Trophoblast cell (in vitro differentiated cells and primary cell): ENCODE measurements at regions not wholly inside any gene's neighbourhood (a gene's known extent, or its start where the extent isn't known, plus 50 kb on each side); places are given as distances from the start of the nearest gene placed in this dataset.

ENCODE experiments used
- DNase-seq, 2 donors: peaks; one replicate each; pipeline ENCODE4 v3.0.0-alpha.2; 2016
- H2AFZ ChIP-seq: 2 replicates; pipeline ENCODE4 v1.6.1; 2013; ENCODE audit warnings: low read length, moderate library complexity, mild to moderate bottlenecking; ENCODE audit not compliant: insufficient read depth, poor library complexity
- H2AK5ac ChIP-seq: 2 replicates; pipeline ENCODE4 v1.6.1; 2013; ENCODE audit warnings: mild to moderate bottlenecking, low read length
- H2BK120ac ChIP-seq: 2 replicates; pipeline ENCODE4 v1.6.1; 2013; ENCODE audit warnings: low read length, mild to moderate bottlenecking, moderate library complexity; ENCODE audit not compliant: insufficient read depth, poor library complexity
- H2BK12ac ChIP-seq: 2 replicates; pipeline ENCODE4 v1.6.1; 2013; ENCODE audit warnings: mild to moderate bottlenecking, low read length, moderate library complexity
- H2BK5ac ChIP-seq: 2 replicates; pipeline ENCODE4 v1.6.1; 2013; ENCODE audit warnings: low read length, low read depth, moderate library complexity, mild to moderate bottlenecking; ENCODE audit not compliant: poor library complexity
- H3K14ac ChIP-seq: 2 replicates; pipeline ENCODE4 v1.6.1; 2013; ENCODE audit warnings: mild to moderate bottlenecking, low read length
- H3K18ac ChIP-seq: 2 replicates; pipeline ENCODE4 v1.6.1; 2013; ENCODE audit warnings: mild to moderate bottlenecking, low read length
- H3K23ac ChIP-seq: 2 replicates; pipeline ENCODE4 v1.6.1; 2013; ENCODE audit warnings: low read length
- H3K27ac ChIP-seq: 2 replicates; pipeline ENCODE4 v1.5.1; 2013; ENCODE audit warnings: low read depth, mild to moderate bottlenecking, inconsistent platforms, low read length, moderate library complexity
- H3K27me3 ChIP-seq: 2 replicates; pipeline ENCODE4 v1.6.1; 2013; ENCODE audit warnings: inconsistent platforms, mild to moderate bottlenecking, low read length, moderate library complexity; ENCODE audit not compliant: insufficient read depth
- H3K36me3 ChIP-seq, 2 experiments: 1 replicate in 1 of 2; 2 replicates in 1 of 2; pipeline ENCODE4 v1.6.1; 2013; ENCODE audit warnings: low read length in 2 of 2, mild to moderate bottlenecking in 2 of 2, moderate library complexity in 1 of 2; ENCODE audit not compliant: insufficient read depth in 2 of 2, control insufficient read depth in 1 of 2
- H3K4ac ChIP-seq: 2 replicates; pipeline ENCODE4 v1.6.1; 2013; ENCODE audit warnings: low read depth, mild to moderate bottlenecking, low read length, moderate library complexity
- H3K4me1 ChIP-seq, 2 experiments: 1 replicate in 1 of 2; 2 replicates in 1 of 2; pipeline ENCODE4 v1.6.1; 2013; ENCODE audit warnings: low read length in 2 of 2, mild to moderate bottlenecking in 2 of 2, moderate library complexity in 1 of 2; ENCODE audit not compliant: insufficient read depth in 2 of 2, control insufficient read depth in 1 of 2
- H3K4me2 ChIP-seq: 2 replicates; pipeline ENCODE4 v1.6.1; 2013; ENCODE audit warnings: inconsistent platforms, mild to moderate bottlenecking, low read length, moderate library complexity
- H3K4me3 ChIP-seq: 2 replicates; pipeline ENCODE4 v1.5.1; 2013; ENCODE audit warnings: mild to moderate bottlenecking, low read depth, low read length, inconsistent platforms
- H3K79me1 ChIP-seq: one replicate; pipeline ENCODE4 v1.6.1; 2013; ENCODE audit warnings: low read length
- H3K79me2 ChIP-seq: 2 replicates; pipeline ENCODE4 v1.6.1; 2013; ENCODE audit warnings: low read length, mild to moderate bottlenecking; ENCODE audit not compliant: control insufficient read depth, insufficient read depth, poor library complexity
- H3K9ac ChIP-seq: 2 replicates; pipeline ENCODE4 v1.6.1; 2013; ENCODE audit warnings: mild to moderate bottlenecking, low read length
- H3K9me3 ChIP-seq: 2 replicates; pipeline ENCODE4 v1.6.1; 2013; ENCODE audit warnings: low read depth, mild to moderate bottlenecking, control low read depth, inconsistent platforms, low read length; ENCODE audit not compliant: insufficient read depth
- H4K12ac ChIP-seq: 2 replicates; pipeline ENCODE4 v1.6.1; 2013; ENCODE audit warnings: low read depth, mild to moderate bottlenecking, low read length, moderate library complexity
- H4K8ac ChIP-seq: 2 replicates; pipeline ENCODE4 v1.6.1; 2013; ENCODE audit warnings: low read depth, mild to moderate bottlenecking, low read length, moderate library complexity
- H4K91ac ChIP-seq: one replicate; pipeline ENCODE4 v1.6.1; 2013; ENCODE audit warnings: low read depth, mild to moderate bottlenecking, low read length, moderate library complexity
- WGBS: extraction: QIAGEN DNeasy Blood & Tissue Kit; methylation state at CpG from one replicate; pipeline ENCODE4 v1.1.7; 2013; ENCODE audit warnings: missing lambda C conversion rate; ENCODE audit not compliant: insufficient read length, insufficient coverage; ENCODE audit errors: extremely low coverage; 5-methylcytosine and 5-hydroxymethylcytosine counted together

GRCh38 chr6:165229216-165229615, 80.2 kb downstream of the C6orf118 start:
- Histone ChIP-seq H2AFZ (no peak overlapping the region), H3K79me2 (no peaks in the 10 kb centered on the region), H3K4ac (no peak overlapping the region), H2BK120ac (no peak overlapping the region), H4K91ac (no peak overlapping the region), H3K36me3 (no peaks in the 10 kb centered on the region), H2BK12ac (no peak overlapping the region), H3K27me3 (no peaks in the 10 kb centered on the region), H3K23ac (no peak overlapping the region), H3K18ac (no peak overlapping the region), H3K4me3 (no peak overlapping the region), H4K12ac (no peak overlapping the region), H3K14ac (no peak overlapping the region), H3K79me1 (no peaks in the 10 kb centered on the region), H2AK5ac (no peak overlapping the region), H3K27ac (no peak overlapping the region), H3K4me2 (no peak overlapping the region), H3K9me3 (no peaks in the 10 kb centered on the region), H2BK5ac (no peak overlapping the region), H4K8ac (no peak overlapping the region), H3K4me1 (no peaks in the 10 kb centered on the region), H3K9ac (no peak overlapping the region)
- peak in 1 of 2 donors; percentile 20 for DNase-seq
- no CpG with 5 or more reads among the region's 5 CpGs for WGBS

- Histone ChIP-seq H2BK120ac (no peak overlapping the region), H3K9me3 (no peaks in the 10 kb centered on the region), H4K12ac (no peak overlapping the region), H3K18ac (no peak overlapping the region), H3K27ac (no peak overlapping the region), H4K91ac (no peak overlapping the region), H3K4me2 (no peak overlapping the region), H3K36me3 (no peaks in the 10 kb centered on the region), H3K27me3 (no peaks in the 10 kb centered on the region), H2BK5ac (no peak overlapping the region), H4K8ac (no peak overlapping the region), H2AK5ac (no peak overlapping the region), H3K14ac (no peak overlapping the region), H3K79me1 (no peaks in the 10 kb centered on the region), H3K23ac (no peak overlapping the region), H2AFZ (no peak overlapping the region), H3K4ac (no peak overlapping the region), H3K79me2 (no peaks in the 10 kb centered on the region), H3K4me3 (no peak overlapping the region), H3K9ac (no peak overlapping the region), H3K4me1 (no peaks in the 10 kb centered on the region), H2BK12ac (no peak overlapping the region)
- no CpG with 5 or more reads among the region's 10 CpGs for WGBS
- DNase-seq = peak in 1 of 2 donors; percentile 24
These were observed 81.6 kb downstream of the C6orf118 start for GRCh38 chr6:165227644-165228329.

- Histone ChIP-seq H2AFZ (no peak overlapping the region), H3K27me3 (no peaks in the 10 kb centered on the region), H4K8ac (no peak overlapping the region), H3K14ac (no peak overlapping the region), H4K12ac (no peak overlapping the region), H3K4ac (no peak overlapping the region), H3K9ac (no peak overlapping the region), H3K36me3 (no peaks in the 10 kb centered on the region), H2AK5ac (no peak overlapping the region), H3K4me2 (no peak overlapping the region), H3K79me1 (no peaks in the 10 kb centered on the region), H2BK120ac (no peak overlapping the region), H3K4me1 (no peaks in the 10 kb centered on the region), H3K4me3 (no peak overlapping the region), H3K79me2 (no peaks in the 10 kb centered on the region), H3K18ac (no peak overlapping the region), H3K27ac (no peak overlapping the region), H3K23ac (no peak overlapping the region), H4K91ac (no peak overlapping the region), H3K9me3 (no peaks in the 10 kb centered on the region), H2BK12ac (no peak overlapping the region), H2BK5ac (no peak overlapping the region)
- WGBS = no CpG with 5 or more reads among the region's 1 CpG
- no peak for DNase-seq
These were observed 85.7 kb downstream of the C6orf118 start for GRCh38 chr6:165223736-165224135.

- Histone ChIP-seq H4K8ac (no peak overlapping the region), H3K79me1 (no peaks in the 10 kb centered on the region), H3K79me2 (no peaks in the 10 kb centered on the region)
These were observed 86.3 kb downstream of the C6orf118 start for GRCh38 chr6:165223101-165223500.

More at GRCh38 chr6:165223101-165223500, 86.3 kb downstream of the C6orf118 start:
- no peak overlapping the region for H3K27ac ChIP-seq
- H2AFZ ChIP-seq = no peak overlapping the region
- no peak overlapping the region for H4K12ac ChIP-seq
- H3K9ac ChIP-seq = no peak overlapping the region
- no peaks in the 10 kb centered on the region for H3K4me1 ChIP-seq
- no peak overlapping the region for H2BK12ac ChIP-seq
- WGBS = no CpG with 5 or more reads among the region's 2 CpGs
- H4K91ac ChIP-seq = no peak overlapping the region
- no peak overlapping the region for H3K23ac ChIP-seq
- H2AK5ac ChIP-seq = no peak overlapping the region
- no peak overlapping the region for H3K18ac ChIP-seq
- H2BK120ac ChIP-seq = no peak overlapping the region
- H3K27me3 ChIP-seq = no peaks in the 10 kb centered on the region
- H3K4ac ChIP-seq = no peak overlapping the region
- no peaks in the 10 kb centered on the region for H3K9me3 ChIP-seq
- DNase-seq = no peak
- H3K4me2 ChIP-seq = no peak overlapping the region
- H3K4me3 ChIP-seq = no peak overlapping the region
- no peaks in the 10 kb centered on the region for H3K36me3 ChIP-seq
- no peak overlapping the region for H2BK5ac ChIP-seq
- H3K14ac ChIP-seq = no peak overlapping the region
